SKM-1 (cell line): ENCODE measurements at regions not wholly inside any gene's neighbourhood (a gene's known extent, or its start where the extent isn't known, plus 50 kb on each side); places are given as distances from the start of the nearest gene placed in this dataset.
A peak's percentile ranks its signal among the peaks of the same experiment; 100 is the strongest.
"Not testable (repeated sequence)": the region's sequence is repeated elsewhere in the genome, so short reads cannot be mapped to it uniquely, and the experiment has no call there.

Source experiments
- DNase-seq: peaks from one replicate; lab custom pipeline; 2025; ENCODE audit not compliant: unreplicated experiment; lab: John Stamatoyannopoulos, UW

DNA sequence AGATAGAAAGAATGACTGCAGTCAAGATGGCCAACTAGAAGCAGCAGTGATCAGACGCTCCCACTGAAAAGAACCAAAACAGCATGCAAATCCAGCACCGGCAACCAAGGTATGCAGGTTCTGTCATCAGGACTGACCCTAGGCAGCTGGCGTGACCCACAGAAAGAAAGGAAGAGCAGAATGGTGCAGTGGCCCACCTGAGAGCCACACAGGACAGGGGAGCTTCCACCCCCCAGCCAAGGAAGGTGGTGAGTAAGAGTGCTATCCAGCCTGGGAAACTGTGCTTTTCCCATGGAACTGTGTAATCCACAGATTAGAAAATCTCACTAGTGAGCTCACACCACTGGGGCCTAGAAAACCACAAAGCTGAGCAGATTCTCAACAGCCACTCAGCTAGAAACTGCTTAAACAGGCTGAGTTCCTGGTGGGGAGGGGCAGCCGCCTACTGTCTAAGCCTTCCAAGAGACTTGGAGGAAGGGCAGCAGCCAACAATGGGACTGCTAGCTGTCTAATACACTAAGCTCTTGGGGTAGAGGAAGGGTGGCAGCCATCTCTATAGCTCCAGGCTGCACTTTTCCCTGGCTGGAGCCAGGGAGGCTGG, 127.9 kb downstream of the EVA1A start:
- no peak for DNase-seq

DNA sequence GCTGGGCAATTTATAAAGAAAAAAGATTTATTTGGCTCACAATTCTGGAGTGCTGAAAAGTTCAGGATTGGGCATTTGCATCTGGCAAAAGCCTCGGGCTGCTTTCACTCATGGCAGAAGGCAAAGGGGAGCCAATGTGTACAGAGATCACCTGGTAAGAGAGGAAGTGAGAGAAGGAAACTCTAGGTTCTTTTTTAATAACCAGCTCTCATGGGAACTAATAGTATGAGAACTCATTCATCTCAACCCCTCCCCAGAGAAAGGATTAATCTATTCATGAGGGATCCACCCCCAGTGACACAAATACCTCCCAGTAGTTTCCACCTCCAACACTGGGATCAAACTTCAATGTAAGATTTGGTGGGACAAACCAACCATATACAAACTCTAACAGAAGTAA, 129.0 kb downstream of the EVA1A start:
- DNase-seq, result no peak

DNA sequence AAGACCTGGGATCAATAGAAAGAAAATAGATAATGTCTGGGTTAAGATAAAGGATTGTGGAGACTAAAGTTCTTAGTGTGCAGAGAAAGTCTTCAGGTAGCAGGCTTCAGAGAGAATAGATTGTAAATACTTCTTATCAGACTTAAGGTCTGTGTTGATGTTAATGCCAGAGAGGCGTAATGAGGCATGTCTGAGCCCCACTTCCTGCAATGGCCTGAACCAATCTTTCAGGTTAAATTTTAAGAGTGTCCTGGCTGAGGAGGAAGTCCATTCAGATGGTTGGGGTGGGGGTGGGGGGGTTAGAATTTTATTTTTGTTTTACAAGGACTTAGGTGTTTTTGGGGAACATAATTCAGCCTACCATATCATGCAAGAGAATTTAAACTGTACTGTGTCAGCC, 129.5 kb downstream of the EVA1A start:
- DNase-seq, result no peak

DNA sequence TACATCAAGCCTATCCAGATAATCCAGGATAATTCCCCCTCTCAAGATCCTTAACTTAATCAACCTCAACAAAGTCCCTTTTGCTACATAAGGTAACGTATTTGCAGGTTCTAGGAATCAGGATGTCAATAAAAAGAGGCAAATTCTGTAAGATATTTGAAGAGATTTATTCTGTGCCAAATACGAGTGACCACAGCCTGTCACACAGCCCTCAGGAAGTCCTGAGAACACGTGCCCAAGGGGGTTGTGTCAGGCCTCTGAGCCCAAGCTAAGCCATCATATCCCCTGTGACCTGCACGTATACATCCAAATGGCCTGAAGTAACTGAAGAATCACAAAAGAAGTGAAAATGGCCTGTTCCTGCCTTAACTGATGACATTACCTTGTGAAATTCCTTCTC, 130.3 kb downstream of the EVA1A start:
- not testable (repeated sequence) for DNase-seq

DNA sequence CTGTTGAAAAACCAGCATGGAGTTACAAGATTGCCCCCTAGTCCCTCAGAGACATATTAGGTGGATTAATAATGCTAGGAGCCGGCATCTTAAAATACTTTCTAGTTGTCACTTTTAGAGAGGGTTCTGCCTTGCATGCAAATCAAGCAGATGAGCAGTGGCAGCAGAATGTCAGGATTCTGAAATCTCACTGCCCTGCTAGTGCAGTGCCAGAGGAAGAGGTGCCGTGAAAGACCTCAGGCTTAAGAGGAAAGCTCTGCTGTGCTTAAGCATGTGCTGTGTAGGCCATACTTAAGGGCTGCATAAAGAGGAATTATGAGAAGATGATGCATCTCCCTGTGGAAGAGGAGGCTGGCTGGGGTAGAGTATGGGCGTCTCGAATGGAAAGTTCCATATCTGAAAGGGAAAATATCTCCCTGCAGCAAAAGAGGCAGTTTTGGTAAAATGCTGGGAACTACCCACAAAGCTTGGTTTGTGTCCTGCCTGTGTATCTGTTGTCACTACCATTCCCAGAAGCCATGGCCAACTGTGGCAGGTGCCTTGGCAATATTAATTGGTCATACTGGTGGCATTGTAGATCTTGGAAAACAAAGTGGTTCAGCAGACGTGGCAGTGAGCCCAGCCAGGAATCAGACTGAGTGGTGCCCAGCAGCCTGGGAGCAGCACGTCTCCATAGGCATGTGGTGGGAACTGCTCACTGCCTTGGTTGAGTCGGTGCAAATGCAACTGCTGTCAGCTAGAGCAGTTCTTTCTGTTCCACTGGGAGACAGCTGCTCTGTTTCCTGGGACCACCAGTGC, 131.9 kb downstream of the EVA1A start:
- no peak for DNase-seq

DNA sequence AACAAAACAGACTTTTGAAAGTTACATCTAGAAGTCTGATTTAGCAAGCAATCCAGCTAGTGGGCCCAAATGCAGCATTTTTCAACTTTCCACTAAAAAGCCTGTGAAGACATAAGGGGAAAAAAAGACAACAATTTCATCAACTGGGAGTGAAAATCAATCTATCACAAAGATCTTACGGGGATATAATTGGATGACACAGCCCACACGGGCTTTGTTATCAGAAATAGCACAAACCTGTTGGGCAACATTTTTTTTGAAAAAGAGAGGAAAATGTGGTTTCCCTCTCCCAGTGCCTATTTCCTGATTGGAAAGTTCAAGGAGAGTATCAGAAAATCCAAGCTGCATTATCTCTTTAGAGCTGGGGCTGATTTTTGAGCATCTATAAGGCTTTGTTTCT, 132.7 kb downstream of the EVA1A start:
- DNase-seq, result no peak

DNA sequence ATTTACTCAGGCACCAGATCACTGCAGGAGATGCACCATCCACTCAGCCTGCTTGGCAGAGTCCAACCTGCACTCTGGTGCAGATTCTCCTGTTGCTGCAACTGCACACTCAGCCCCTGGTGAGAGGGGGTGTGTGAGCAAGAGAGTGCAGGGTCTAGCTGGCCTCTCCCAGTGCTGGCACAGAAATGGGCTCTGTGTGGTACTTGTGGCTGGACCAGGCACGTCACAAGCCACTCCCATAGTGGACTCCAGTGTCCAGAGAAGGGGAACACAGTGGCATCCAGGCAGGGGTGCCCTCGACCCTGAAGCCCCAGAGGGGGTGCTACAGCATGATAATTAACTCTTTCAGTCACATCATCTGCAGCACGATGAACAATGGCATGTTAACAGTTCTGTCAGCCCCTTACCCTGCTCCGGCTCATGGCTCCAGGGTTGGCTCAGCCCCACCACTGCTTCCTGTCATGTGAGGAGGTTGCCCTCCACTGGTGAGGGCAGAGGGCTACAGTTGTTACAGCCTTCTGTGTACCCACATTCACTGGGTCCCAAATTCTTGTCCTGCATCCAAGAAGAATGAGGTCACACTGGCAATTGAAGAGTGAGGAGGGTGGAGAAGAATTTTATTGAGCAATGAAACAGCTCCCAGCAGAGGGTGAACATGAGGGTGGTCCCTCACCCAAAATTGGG, 135.7 kb downstream of the EVA1A start:
- DNase-seq, result no peak

DNA sequence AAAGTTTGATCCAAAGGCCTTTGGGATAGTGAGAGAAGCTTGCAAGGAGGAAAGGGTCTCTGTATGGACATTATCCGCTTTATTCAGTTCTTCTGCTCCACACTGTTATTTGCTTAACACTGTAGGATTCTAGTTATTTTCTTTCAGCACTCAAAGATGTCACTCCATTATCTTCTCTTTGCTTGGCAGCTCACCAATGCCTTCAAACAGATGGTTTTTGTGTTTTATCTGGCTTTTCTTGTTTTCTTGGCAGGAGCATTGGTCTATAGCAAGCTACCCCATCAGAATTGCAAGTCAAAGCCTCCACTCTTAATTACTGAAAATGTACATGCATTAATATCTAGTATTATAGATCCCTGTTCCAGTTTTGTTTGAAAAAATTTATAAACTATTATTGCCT, 138.8 kb downstream of the EVA1A start:
- DNase-seq, result no peak

DNA sequence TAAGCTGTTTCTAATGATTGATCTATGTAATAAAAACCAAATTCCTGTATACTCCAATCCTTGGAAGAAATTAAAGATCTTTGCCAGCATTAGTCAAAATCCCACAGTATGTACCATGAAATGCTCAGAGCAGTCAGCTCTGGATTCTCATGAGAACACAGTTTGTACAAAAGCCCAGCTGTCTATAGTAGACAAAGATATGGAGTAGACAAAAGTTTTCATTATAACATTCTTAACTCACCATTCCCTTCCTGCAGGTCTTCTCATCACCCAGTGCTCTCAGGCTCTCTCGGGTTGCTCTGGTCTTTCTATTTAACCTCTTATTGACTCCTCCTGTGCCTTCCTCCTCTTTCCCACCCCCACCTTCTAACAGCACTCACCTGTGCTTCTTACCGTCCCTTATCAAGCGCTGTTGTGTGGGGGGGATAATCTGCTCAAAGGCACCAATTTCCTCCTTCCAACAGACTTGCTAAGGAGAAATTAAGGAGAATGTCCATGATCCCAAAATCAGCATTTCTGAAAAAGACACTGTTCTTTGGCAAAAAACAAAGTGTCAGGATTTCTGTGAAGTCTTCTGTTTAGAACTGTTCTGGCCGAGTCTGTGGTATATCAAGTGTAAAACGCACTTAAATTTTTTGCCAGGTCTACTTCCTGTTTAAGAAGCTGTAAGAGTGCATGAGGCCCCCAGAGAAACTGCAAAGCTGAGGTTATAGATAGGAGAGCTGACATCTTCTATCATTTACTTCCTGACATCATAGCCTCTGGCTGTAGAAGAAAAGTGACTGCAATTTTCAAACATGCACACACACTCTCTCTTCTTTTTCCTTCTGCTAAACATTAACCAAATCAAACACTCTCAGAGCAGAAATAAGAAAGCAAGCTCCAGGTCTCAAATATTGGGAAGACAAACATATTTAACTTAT, 144.1 kb downstream of the EVA1A start:
- no peak for DNase-seq

DNA sequence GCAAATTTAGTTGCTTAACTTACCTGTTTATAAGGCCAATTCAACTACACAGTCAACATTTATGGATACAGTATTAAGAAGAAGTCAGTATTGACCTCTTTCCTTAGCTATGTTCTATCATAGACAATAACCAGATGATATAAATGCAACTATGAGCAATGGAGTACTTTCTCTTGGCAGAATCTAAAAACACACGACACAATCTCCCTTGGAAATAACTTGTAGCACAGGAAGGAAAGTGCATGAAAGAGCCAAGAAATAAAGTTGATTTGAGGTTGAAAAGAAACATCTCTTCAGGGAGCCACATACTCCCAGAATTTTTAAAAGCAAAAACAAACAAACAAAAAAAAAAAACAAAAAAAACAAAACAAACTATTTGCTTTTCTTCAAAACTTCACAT, 145.0 kb downstream of the EVA1A start:
- no peak for DNase-seq

DNA sequence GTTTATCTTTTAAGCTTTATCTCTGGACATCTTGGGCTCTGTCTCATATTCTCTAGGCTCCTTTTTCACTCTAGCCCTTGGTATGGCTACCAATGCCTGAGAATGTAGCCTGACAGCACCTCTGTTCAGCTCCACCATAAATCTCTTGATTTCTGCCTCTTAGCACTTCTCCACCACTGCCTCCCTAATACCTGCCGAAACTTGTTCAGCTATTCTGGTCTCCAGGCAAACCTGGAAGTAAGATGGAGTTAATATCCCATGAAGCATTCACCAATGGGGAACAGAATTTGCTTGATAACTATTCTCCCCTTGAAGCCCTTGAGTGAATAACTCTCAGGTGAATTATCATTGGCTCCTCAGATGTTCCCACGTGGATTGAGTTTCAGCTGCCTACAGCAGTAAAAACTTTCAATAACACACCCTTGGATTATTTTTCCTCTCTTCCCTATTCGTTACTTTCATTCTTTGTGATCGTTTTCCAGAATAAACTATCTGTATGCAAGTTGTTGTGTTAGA, 145.6 kb downstream of the EVA1A start:
- no peak for DNase-seq

DNA sequence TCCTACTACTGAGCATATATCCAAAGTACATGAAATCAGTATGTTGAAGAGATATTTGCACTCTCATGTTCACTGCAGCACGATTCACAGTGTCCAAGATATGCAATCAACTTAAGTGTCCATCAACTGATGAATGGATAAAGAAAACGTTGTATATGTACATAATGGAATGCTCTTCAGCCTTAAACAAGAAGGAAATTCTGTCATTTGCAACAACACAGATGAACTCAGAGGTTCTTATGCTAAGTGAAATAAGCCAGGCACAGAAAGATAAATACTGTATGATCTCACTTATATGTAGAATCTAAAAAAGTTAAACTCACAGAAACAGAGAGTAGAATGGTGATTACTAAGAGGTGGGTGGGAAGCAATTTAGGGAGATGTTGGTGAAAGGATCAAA, 149.2 kb downstream of the EVA1A start:
- no peak for DNase-seq

DNA sequence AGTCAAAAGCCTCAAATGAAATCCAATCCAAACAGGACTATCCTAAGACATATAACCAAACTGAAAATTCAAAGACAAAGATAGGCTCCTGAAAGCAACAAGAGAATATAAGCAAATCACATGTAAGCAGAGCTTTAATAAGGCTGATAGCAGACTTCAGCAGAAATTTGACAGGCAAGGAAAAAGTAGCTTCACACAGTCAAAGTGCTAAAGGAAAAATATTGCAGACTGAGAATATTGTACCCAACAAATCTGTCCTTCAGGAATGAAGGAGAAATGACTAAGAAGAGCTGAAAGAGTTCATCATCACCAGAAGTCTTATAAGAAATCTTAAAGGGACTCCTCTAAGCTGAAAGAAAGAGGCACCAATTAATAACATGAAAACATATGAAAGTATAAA, 150.0 kb downstream of the EVA1A start:
- DNase-seq, result no peak

DNA sequence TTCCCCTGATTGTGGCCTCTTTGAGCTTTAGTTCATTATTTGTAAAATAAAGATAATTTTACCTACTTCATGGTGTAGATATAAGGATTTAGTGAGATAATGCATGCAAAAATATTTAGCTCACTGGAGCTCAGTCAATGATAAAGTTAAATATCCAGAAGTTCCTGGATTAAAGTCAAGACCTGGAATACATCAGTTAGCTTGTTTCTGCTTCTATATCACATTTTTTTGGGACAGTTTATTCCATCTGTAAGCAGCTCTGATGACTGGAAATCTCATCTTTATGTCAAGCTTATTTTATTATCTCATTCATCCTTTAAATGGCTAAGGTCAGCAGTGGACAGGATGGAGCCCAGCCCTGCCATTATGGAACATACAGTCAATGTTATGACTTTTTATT, 152.0 kb downstream of the EVA1A start:
- DNase-seq, result no peak

DNA sequence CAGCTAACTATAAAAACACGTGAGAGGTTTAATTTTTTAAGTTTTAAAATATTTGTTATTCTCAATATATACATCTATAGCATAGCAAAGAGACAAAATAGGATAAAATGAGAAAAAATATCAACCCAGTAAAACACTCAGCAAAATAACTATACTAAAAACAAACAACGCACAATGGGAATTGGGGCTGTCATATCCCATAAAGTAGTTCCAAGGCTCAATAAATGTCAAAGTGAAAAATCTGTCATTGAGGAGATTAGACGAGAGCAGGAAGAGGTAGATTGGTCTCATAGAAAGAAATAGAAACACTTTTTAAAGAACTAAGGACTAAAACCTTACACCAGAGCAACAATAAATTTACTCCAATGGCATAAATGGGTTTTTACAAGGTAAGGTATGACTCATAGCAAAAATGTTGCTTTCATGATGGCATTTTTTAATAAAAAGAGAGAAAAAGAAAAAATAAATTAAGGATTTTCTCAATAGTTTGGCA, 153.7 kb downstream of the EVA1A start:
- DNase-seq, result no peak

DNA sequence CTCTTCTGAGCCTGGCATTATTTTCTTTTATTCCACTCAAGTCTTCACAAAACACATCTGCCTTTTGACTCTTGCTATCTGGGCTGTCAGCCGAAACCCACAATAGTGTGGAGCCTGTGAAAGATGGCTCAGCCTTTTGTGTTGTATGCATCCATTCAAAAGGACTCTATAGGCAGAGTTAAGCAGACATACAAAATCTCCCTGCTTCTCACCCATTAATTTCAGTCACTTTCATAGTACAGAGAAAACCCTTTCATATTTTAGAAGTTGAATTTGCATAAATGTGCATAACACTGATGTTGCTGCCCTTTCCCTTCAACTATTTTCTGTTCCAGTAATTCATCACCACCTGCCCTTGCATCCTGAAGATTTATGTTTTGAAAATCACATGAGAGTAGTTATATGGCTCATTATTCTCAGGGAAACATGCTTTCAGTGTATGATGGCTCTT, 154.6 kb downstream of the EVA1A start:
- no peak for DNase-seq

DNA sequence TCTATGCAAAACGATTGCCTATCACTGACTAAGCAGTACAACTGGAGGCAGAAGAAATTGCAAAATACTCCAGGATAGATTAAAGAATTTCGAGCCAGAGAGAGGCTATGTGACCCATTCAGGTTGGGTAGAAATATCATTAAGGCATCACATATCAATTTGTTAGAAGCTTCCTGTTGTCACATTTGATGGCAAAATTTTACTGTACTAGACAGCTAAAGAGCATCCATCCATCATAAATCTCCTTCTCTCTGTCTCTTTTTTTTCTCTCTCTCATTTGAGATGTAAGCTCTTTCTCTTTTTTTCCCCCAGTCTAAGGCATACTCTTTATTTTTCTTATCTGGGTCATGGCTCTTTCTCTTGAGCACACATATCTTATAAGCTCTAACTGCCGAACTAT, 155.7 kb downstream of the EVA1A start:
- DNase-seq, result no peak

DNA sequence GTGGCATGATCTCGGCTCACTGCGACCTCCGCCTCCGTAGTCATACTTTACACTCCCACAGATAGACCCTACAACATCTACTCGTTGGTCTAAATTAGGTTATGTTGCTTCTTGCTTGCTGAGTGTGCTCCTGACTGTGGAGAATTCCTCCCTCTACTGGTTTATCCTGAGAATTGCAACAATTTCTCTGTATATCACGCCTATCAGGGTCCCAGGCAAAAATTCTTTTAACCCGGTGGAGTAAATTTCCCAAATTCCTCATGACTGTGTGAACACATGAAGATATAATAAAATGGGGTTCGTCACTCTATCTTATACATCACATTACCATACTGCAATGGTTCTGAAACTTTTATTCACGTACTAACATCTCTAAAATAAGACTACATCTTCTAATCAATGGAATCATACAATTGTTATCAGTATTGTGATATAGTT, 156.7 kb downstream of the EVA1A start:
- DNase-seq, result peak; percentile 14

DNA sequence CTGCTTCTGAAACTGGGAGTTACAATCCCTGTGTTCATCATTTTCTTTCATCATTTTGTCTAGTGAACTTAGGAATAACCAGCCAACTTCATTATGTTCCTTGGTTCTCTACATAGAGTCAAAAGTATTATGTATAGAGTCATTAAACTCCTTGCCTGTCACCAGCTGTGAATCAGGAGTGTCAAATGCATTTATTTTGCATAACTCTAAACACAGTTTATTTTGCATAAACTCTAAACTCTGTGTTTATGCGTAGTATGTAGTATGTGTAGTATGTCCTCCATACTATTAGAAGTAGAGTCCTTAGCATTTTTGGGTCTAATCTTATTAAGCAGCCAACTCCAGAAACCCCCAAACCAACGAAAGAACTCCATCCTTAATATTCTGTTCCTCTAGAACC, 164.4 kb downstream of the EVA1A start:
- DNase-seq, result no peak

DNA sequence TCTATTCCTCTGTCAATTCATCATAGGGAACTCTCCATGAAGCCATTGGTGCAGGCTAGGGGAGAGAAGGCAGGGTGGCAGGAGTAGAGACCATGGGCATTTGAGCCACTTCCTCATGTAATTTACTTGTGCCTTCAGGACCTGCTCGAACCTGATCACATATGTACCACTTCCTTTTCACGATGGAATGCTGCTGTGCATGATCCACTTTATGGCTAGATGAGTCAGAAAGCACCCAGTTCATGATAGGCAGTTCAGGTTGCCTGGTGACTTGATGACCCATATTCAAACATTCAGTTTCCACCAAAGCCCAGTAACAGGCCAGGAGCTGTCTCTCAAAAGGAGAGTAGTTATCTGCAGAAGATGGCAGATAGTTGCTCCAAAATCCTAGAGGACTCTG, 166.0 kb downstream of the EVA1A start:
- DNase-seq, result not testable (repeated sequence)

DNA sequence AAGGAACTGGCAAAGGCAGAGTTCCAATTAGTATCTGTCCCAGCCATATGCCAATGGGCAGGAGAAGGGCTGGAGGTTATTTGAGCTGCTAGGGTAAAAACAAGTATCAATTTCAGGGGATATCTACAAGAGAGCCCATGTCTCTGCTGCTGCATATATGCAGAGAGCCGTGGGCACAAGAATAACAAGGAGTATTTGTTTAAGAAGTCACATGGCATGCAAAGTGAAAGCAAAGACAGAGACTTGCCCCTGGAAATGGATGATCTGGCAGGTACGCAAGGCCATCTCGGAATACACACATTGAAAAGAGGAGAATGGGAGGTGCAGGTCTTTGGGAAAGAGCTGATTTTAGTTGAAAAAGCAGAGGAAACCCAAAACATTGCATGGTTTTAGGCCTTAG, 170.6 kb downstream of the EVA1A start:
- no peak for DNase-seq
